GM11168 (cell line): ENCODE measurements at regions not wholly inside any gene's neighbourhood (a gene's known extent, or its start where the extent isn't known, plus 50 kb on each side); places are given as distances from the start of the nearest gene placed in this dataset.
"Not testable (repeated sequence)": the region's sequence is repeated elsewhere in the genome, so short reads cannot be mapped to it uniquely, and the experiment has no call there.

Experiments used
- in situ Hi-C: fragments of 300-500 bp; cut with MboI; formaldehyde crosslinking; loops from one replicate; pipeline ENCODE4 v1.12.0; 2022; ENCODE audit warnings: low sequenced_read_pairs; ENCODE audit not compliant: unreplicated experiment

GRCh38 chr1:227508431-227508830 is 54.9 kb upstream of the ZNF678 start:
- in situ Hi-C loops = no loop called here

- in situ Hi-C loops = not testable (repeated sequence)
These were observed 56.6 kb upstream of the ZNF678 start for GRCh38 chr1:227506490-227507393.

- in situ Hi-C loops = not testable (repeated sequence)
These were observed 67.3 kb upstream of the ZNF678 start for GRCh38 chr1:227496045-227496444.

GRCh38 chr1:227493863-227494551 is 69.3 kb upstream of the ZNF678 start:
- in situ Hi-C loops = not testable (repeated sequence)

GRCh38 chr1:227490478-227490877 is 72.9 kb upstream of the ZNF678 start:
- in situ Hi-C loops = no loop called here

- in situ Hi-C loops = no loop called here
These were observed 73.4 kb upstream of the ZNF678 start for GRCh38 chr1:227490001-227490400.

- in situ Hi-C loops = loop anchor here (10.0 kb wide), 1 partner anchor 455 kb away; the partner anchor contains the start of gene WNT9A
These were observed 73.8 kb upstream of the ZNF678 start for GRCh38 chr1:227489572-227489971.

GRCh38 chr1:227487606-227488005 is 75.8 kb upstream of the ZNF678 start:
- in situ Hi-C loops = loop anchor here (10.0 kb wide), 1 partner anchor 457 kb away; the partner anchor contains the start of gene WNT9A

GRCh38 chr1:227486559-227486958 is 76.8 kb upstream of the ZNF678 start:
- in situ Hi-C loops = loop anchor here (10.0 kb wide), 1 partner anchor 458 kb away; the partner anchor contains the start of gene WNT9A

- in situ Hi-C loops = loop anchor here (10.0 kb wide), 1 partner anchor 463 kb away; the partner anchor contains the start of gene WNT9A
These were observed 81.4 kb upstream of the ZNF678 start for GRCh38 chr1:227482023-227482299.

- in situ Hi-C loops = not testable (repeated sequence)
These were observed 89.3 kb upstream of the ZNF678 start for GRCh38 chr1:227474072-227474471.

- in situ Hi-C loops = no loop called here
These were observed 90.6 kb upstream of the ZNF678 start for GRCh38 chr1:227472772-227473171.

- in situ Hi-C loops = no loop called here
These were observed 92.7 kb upstream of the ZNF678 start for GRCh38 chr1:227470688-227471087.

- in situ Hi-C loops = no loop called here
These were observed 93.6 kb upstream of the ZNF678 start for GRCh38 chr1:227469708-227470107.

- in situ Hi-C loops = no loop called here
These were observed 97.2 kb upstream of the ZNF678 start for GRCh38 chr1:227466039-227466645.

GRCh38 chr1:227465256-227465655 is 98.1 kb upstream of the ZNF678 start:
- in situ Hi-C loops = no loop called here

GRCh38 chr1:227459977-227460376 is 103.4 kb upstream of the ZNF678 start:
- in situ Hi-C loops = no loop called here

GRCh38 chr1:227459326-227459841 is 104.0 kb upstream of the ZNF678 start:
- in situ Hi-C loops = no loop called here

GRCh38 chr1:227454686-227455085 is 108.7 kb upstream of the ZNF678 start:
- in situ Hi-C loops = no loop called here

- in situ Hi-C loops = no loop called here
These were observed 109.6 kb upstream of the ZNF678 start for GRCh38 chr1:227453631-227454355.
